Tibial nerve (tissue), 4 donors: ENCODE measurements at regions not wholly inside any gene's neighbourhood (a gene's known extent, or its start where the extent isn't known, plus 50 kb on each side); places are given as distances from the start of the nearest gene placed in this dataset.
A peak's percentile ranks its signal among the peaks of the same experiment; 100 is the strongest.

Experiments
- DNase-seq, 2 donors: peaks; one replicate each; pipeline ENCODE4 v3.0.0-alpha.2; 2019; ENCODE audit warnings: low spot score in 2 of 2
- H3K27ac ChIP-seq, 4 donors: fragments of 200-600 bp; sonication (generic) in 3 of 4; one replicate each; pipeline ENCODE4 v1.5.1; 2017 to 2019; ENCODE audit warnings: mild to moderate bottlenecking in 1 of 4
- H3K27me3 ChIP-seq, 2 donors: fragments of 200-600 bp; sonication (generic) in 1 of 2; one replicate each; pipeline versions ENCODE4 v1.5.1 to v1.6.0; 2017 to 2019
- H3K36me3 ChIP-seq, 3 donors: fragments of 200-600 bp; sonication (generic); one replicate each; pipeline ENCODE4 v1.5.1; 2018 to 2019
- H3K4me1 ChIP-seq, 4 donors: fragments of 200-600 bp; sonication (generic) in 3 of 4; one replicate each; pipeline ENCODE4 v1.5.1; 2017 to 2019
- H3K4me3 ChIP-seq, 4 donors: fragments of 200-600 bp; sonication (generic) in 3 of 4; one replicate each; pipeline ENCODE4 v1.5.1; 2017 to 2019; ENCODE audit warnings: mild to moderate bottlenecking in 1 of 4, moderate library complexity in 1 of 4
- H3K9me3 ChIP-seq, 4 donors: fragments of 200-600 bp; sonication (generic) in 3 of 4; one replicate each; pipeline ENCODE4 v1.5.1; 2017 to 2019
- CTCF ChIP-seq, 5 experiments: fragments of 200-600 bp in 3 of 5; fragments of 450-650 bp in 2 of 5; sonication (generic) in 3 of 5; IDR thresholded peaks; one replicate each; pipeline ENCODE4 v1.5.1; 2016 to 2019; ENCODE audit warnings: antibody characterized with exemption in 5 of 5, mild to moderate bottlenecking in 3 of 5, moderate library complexity in 2 of 5
- EP300 ChIP-seq, 2 donors: sonication (generic); formaldehyde crosslinking; IDR thresholded peaks; one replicate each; pipeline ENCODE4 v1.6.1; 2017; ENCODE audit warnings: antibody characterized with exemption in 2 of 2, mild to moderate bottlenecking in 1 of 2
- POLR2A ChIP-seq, 2 donors: fragments of 450-650 bp; IDR thresholded peaks; one replicate each; pipeline ENCODE4 v1.6.1; 2017; ENCODE audit warnings: antibody characterized with exemption in 2 of 2, mild to moderate bottlenecking in 2 of 2, moderate library complexity in 2 of 2
- WGBS, 2 donors: methylation state at CpG; one replicate each; pipeline ENCODE4 v1.1.5; 2018; 5-methylcytosine and 5-hydroxymethylcytosine counted together

- Histone ChIP-seq H3K36me3 (no peaks in the 10 kb centered on the region), H3K9me3 (no peaks in the 10 kb centered on the region), H3K4me3 (no peak overlapping the region), H3K4me1 (peaks cover 0 to 14% (median 0%) of the 10 kb centered on the region in 4 donors), H3K27ac (no peak overlapping the region), H3K27me3 (no peaks in the 10 kb centered on the region)
- TF ChIP-seq EP300 (IDR thresholded peaks at IDR 0.05), result no peak
- no peak for TF ChIP-seq CTCF (IDR thresholded peaks at IDR 0.05)
- TF ChIP-seq POLR2A (IDR thresholded peaks at IDR 0.05), result no peak
- 77 to 86% methylated on average over 6 to 7 of the region's 7 CpGs for WGBS, 2 donors
- DNase-seq, result no peak
Observed at GRCh38 chr2:126774761-126775160, 118.8 kb downstream of the GYPC start.

DNA sequence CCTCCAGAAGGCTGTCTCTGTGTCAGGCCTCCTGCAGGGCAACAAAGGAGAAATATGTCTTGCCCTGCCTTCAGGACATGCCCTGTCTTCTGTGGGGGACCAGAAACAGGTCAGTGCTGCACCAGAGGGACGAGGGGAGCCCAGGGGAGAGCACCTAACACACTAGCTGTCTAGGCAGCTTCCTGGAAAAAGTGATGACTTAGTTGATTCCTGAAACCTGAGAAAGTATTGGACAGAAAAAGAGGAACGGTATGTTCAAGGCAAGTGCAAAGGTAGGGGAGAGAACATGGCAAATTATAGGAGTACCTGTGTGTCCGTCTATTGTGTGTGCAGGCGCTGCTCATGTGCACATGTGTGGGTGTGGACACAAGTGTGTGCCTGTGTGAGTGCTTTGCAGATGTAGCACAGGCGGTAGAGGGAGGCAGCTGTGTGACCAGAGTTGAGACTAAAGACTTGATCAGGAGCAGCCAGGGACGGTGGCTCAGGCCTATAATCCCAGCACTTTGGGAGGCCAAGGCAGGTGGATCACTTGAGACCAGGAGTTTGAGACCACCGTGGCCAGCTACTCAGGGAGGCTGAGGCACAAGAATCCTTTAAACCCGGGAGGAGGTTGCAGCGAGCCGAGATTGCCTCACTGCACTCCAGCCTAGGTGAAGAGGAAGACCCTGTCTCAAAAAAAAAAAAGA, 119.5 kb downstream of the GYPC start:
- H3K27ac ChIP-seq, result no peak overlapping the region
- peaks cover 0 to 14% (median 0%) of the 10 kb centered on the region in 4 donors for H3K4me1 ChIP-seq
- no peak for TF ChIP-seq CTCF (IDR thresholded peaks at IDR 0.05)
- TF ChIP-seq POLR2A (IDR thresholded peaks at IDR 0.05), result no peak
- TF ChIP-seq EP300 (IDR thresholded peaks at IDR 0.05), result no peak
- H3K4me3 ChIP-seq, result no peak overlapping the region
- DNase-seq, result no peak
- no peaks in the 10 kb centered on the region for H3K27me3 ChIP-seq
- WGBS, 2 donors, result 85 to 86% methylated on average over 10 of the region's 10 CpGs
- no peaks in the 10 kb centered on the region for H3K9me3 ChIP-seq
- no peaks in the 10 kb centered on the region for H3K36me3 ChIP-seq

GRCh38 chr2:126776255-126776654, 120.3 kb downstream of the GYPC start:
- 43 to 71% methylated on average over 2 to 6 of the region's 9 CpGs for WGBS, 2 donors
- H3K27me3 ChIP-seq, result no peaks in the 10 kb centered on the region
- H3K9me3 ChIP-seq, result no peaks in the 10 kb centered on the region
- TF ChIP-seq POLR2A (IDR thresholded peaks at IDR 0.05) (no peak), CTCF (IDR thresholded peaks at IDR 0.05) (no peak), EP300 (IDR thresholded peaks at IDR 0.05) (no peak)
- peaks cover 0 to 14% (median 0%) of the 10 kb centered on the region in 4 donors for H3K4me1 ChIP-seq
- DNase-seq, result peak in 1 of 2 donors; percentile 6
- no peaks in the 10 kb centered on the region for H3K36me3 ChIP-seq
- peak overlapping the region in 2 of 4 donors; percentile 10 to 75 for H3K27ac ChIP-seq
- peak overlapping the region; percentile 40 to 61 (median 56) for H3K4me3 ChIP-seq

DNA sequence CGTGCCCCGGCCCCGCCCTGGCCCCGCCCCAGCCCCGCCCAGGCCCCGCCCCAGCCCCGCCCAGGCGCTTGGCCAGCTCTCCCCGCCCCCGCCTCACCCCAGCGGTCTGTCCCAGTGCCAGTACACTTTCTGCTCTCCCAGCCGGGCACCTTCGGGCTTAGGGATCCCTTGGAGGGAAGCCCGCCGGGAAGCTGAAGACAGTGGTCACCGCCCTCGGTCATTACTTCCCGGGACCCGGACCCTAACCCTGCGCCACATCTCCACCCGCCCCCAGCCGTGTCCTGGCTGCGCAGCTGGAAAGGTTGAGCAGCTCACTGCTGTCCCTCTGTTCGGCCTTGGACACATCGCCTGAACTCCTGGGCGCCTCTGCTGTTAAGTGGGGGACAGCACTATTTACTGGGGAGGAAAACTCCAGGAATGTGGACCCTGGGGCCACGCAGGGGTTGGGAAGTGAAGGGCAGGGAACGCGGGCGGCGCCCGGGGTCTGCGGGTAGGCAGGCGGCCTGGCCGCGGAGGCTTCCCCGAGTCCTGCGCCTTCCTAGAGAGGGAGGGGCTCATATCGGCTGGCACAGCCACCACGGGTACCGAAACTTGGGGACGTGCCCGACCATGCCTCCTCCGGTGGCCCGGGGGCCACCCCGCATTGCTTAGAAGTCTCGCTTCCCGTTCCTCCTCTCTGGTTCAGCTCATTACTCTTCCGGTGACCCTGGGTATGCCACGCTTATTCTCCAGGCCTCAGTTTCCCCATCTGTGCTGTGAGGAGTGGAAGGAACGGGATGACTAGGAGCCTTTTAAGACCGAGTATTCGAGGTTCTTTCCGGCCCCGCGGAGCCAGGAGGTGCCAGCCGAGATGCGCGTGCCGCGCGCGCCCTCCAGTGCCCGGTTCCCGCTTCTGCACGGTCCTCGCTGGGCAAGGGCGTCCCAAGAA, 121.0 kb downstream of the GYPC start:
- H3K27me3 ChIP-seq, result no peaks in the 10 kb centered on the region
- WGBS, 2 donors, result 1% methylated on average over 44 of the region's 68 CpGs
- H3K4me3 ChIP-seq, result peak overlapping the region; percentile 40 to 61 (median 56)
- peak overlapping the region in 3 of 4 donors; percentile 10 to 75 (median 60) for H3K27ac ChIP-seq
- no peaks in the 10 kb centered on the region for H3K36me3 ChIP-seq
- H3K9me3 ChIP-seq, result no peaks in the 10 kb centered on the region
- DNase-seq, result peak; percentile 68 to 75
- peak; percentile 87 to 94 (median 90) for TF ChIP-seq CTCF (IDR thresholded peaks at IDR 0.05)
- TF ChIP-seq POLR2A (IDR thresholded peaks at IDR 0.05), result no peak
- no peak for TF ChIP-seq EP300 (IDR thresholded peaks at IDR 0.05)
- H3K4me1 ChIP-seq, result peaks cover 0 to 14% (median 0%) of the 10 kb centered on the region in 4 donors

DNA sequence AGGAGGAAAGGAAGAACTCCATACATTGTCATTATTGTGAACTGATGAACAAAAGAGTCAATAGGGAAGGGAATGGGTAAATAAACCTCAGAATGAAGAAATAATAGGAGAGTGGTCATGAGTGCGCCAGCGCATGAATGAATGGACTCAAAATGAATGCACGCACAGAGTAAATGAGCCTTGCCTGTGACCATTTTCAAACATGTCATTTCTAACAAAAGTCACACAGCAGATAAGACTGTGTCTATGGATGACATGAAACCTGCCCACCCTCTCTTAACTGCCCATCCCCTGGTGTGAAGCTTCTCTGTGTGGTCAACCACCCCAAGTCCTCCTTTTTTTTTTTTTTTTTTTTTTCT, 121.1 kb upstream of the TEX51 start:
- 27 to 34% methylated on average over 3 of the region's 3 CpGs for WGBS, 2 donors
- DNase-seq, result no peak
- Histone ChIP-seq H3K27me3 (no peaks in the 10 kb centered on the region), H3K4me3 (peak overlapping the region in 1 of 4 donors; percentile 57), H3K27ac (peak overlapping the region in 1 of 4 donors; percentile 75), H3K4me1 (peaks cover 0 to 14% (median 0%) of the 10 kb centered on the region in 4 donors), H3K9me3 (no peaks in the 10 kb centered on the region), H3K36me3 (no peaks in the 10 kb centered on the region)
- TF ChIP-seq CTCF (IDR thresholded peaks at IDR 0.05) (no peak), POLR2A (IDR thresholded peaks at IDR 0.05) (no peak), EP300 (IDR thresholded peaks at IDR 0.05) (no peak)
